HG03439 (cell line): ENCODE measurements at regions not wholly inside any gene's neighbourhood (a gene's known extent, or its start where the extent isn't known, plus 50 kb on each side); places are given as distances from the start of the nearest gene placed in this dataset.

Experiments
- ATAC-seq: cut with Tn5 transposase; IDR thresholded peaks from one replicate; pipeline ENCODE4 v1.9.1; 2021; ENCODE audit warnings: mild to moderate bottlenecking, moderate library complexity; ENCODE audit not compliant: unreplicated experiment

- no peak for ATAC-seq
Observed at GRCh38 chr13:48761256-48761655, 107.5 kb downstream of the CYSLTR2 start.

DNA sequence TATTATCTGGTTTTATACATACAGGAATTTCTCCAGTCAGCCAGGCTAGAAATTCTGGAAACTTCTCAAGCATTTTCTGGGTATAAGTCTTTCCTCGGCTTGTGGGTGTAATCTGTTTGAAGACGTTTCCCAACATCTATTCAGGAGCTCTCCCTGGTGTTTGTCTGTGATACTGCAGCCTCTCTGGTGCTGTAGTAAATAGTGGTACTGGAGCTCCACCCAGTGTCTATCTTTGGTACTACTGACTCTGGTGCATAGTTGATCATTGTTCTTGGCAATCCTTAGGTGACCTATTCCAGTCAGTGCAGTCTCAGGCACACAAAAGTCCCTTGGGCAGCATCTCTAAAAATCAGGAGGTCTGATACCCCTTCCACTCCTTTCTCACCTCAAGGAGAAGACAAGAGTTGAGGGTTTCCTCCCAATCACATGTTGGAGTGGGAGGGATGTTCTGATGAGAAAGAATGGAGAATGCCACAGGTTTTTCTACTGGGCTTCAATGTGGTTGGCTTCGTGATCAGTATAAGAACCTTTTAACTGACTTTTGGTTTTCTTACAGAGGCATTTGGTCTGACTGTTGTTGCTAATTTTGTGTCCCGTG is 115.5 kb downstream of the CYSLTR2 start:
- peak; percentile 96 for ATAC-seq

DNA sequence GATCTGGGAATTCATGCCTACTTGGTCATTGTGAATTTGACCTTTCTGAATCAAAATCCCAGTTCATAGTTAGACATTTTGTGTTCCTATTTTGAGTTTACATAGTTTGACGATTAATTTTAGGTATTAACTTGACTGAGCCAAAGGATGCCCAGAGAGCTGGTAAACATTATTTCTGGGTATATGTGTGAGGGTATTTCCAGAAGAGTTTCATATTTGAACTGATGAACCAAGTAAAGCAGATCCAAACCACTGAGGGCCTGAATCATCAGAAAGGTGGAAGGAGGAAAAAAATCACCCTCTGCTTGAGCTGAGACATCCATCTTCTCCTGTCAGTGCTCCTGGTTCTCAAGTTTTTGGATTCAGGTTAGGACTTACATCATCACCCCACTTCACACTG is 116.6 kb downstream of the CYSLTR2 start:
- no peak for ATAC-seq

- no peak for ATAC-seq
Observed at GRCh38 chr13:48772908-48773307, 119.2 kb downstream of the CYSLTR2 start.

GRCh38 chr13:48773531-48774275 is 120.0 kb downstream of the CYSLTR2 start:
- no peak for ATAC-seq

GRCh38 chr13:48775285-48775684 is 121.6 kb downstream of the CYSLTR2 start:
- no peak for ATAC-seq

GRCh38 chr13:48775804-48776203 is 122.1 kb downstream of the CYSLTR2 start:
- no peak for ATAC-seq

DNA sequence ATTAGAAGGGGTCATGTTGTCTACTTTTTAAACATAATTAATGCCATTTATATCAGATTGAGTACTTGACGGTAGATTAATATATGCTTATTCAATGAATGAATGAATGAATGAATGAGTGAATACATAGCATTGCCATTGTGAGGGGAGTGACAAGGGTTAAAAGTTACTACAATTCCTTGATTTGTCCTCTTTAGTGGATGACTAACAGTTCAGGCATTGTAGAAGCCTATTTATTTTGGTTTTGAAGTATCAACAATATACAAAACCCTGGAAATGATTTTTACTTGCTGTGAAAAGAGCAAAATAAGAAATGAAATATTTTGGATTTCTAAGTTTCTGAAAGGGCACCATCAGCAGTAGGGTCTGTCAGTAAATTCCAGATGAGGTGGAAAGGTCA is 122.7 kb downstream of the CYSLTR2 start:
- no peak for ATAC-seq

- no peak for ATAC-seq
Observed at GRCh38 chr13:48778610-48779009, 124.9 kb downstream of the CYSLTR2 start.

- no peak for ATAC-seq
Observed at GRCh38 chr13:48780713-48781341, 127.1 kb downstream of the CYSLTR2 start.

DNA sequence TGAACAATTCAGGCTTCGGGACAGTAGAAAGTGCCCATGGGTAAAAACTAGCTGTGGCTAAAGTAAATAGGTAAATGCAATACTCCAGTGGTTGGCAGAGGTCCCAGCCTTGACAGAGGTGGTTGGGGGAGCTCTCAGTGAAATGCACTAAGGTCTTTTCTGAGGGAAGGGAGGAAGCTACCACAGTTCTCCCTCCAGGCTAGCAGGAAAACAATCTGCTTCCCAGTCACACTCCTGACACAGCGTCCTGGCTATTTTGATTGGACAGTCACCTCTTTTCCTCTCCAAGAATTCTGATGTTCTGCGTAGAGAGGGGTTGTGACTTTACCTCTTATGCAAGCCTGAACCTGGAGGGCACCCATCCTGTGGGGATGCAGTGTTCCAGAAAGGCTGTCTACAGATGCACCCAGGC is 128.7 kb downstream of the CYSLTR2 start:
- ATAC-seq, result no peak

DNA sequence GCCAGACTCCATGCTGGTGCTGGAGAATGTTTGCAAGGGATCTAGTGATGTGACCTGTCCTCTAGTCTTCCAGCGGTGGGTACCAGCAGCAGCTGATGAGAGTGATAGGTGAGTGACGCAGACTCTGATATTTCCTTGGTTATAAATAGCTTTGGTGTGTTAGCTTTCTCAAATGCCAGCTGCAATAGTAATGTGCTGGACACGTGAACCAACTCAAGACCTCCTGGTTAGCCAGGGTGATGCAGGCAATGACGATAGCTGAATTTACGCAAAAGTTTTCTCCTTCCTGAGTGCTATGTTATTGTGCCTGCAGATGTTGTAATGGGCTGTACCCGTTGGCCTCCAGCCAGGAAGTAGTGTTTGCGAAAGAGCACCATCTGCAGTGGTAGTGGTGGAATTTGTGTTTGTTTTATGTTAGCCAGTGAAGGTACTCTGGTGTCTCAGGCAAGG is 129.5 kb downstream of the CYSLTR2 start:
- ATAC-seq, result no peak

- no peak for ATAC-seq
Observed at GRCh38 chr13:48783695-48784230, 130.0 kb downstream of the CYSLTR2 start.

GRCh38 chr13:48784916-48785548 is 131.3 kb downstream of the CYSLTR2 start:
- no peak for ATAC-seq

DNA sequence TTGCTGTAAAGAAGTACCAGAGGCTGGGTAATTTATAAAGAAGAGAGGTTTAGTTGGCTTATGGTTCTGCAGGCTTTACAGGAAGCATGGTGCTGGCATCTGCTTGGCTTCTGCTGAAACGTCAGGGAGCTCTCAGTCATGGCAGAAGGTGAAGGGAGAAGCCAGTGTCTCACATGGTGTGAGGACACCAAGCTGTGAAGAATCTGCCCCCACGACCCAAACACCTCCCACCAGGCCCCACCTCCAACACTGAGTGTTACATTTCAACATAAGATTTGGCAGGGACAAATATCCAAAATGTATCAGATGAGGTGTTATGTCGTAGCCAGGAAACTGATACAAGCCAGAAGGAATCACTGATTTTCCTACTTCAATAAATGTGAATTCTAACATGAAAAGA is 136.5 kb downstream of the CYSLTR2 start:
- ATAC-seq, result no peak

- ATAC-seq, result no peak
Observed at GRCh38 chr13:48790966-48791365, 137.2 kb downstream of the CYSLTR2 start.

DNA sequence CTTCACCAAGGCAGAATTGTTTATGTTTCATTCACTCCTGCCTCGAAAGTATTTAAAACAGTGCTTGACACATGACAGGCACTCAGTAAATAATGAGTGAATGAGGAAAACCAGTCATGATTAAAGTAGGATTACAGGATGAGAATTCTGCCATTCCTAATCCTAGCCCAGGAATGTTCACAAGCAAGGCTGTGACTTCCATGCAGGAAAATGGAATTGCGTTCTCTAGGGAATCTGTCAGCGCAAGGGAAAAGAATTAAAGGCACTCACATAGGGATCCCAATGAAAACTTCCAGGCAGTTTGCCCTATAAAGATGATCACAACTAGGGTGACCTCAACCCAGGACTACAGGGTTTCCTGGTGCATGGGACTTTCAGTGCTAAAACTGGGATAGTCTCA is 143.4 kb downstream of the CYSLTR2 start:
- ATAC-seq, result no peak

- no peak for ATAC-seq
Observed at GRCh38 chr13:48797761-48798160, 144.0 kb downstream of the CYSLTR2 start.

DNA sequence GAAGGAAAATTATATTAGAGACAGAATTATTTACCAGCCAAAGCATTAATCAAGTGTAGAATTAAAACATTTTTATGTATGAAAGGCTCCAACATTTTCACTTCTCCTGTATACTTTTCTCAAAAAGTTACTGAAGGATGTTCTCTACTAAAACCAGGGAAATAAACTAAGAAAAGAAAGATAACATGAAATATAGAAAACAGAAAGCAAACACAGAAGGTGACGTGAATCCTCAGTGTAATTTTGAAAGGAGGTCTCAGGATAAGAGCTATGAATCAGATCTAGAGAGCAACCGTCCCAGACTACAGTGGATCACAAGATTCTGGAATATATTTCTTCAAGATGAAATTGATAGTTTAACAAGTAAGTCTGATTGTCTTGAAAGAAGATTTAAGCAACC is 144.5 kb downstream of the CYSLTR2 start:
- no peak for ATAC-seq

GRCh38 chr13:48801255-48801654 is 147.5 kb downstream of the CYSLTR2 start:
- ATAC-seq, result no peak

- ATAC-seq, result no peak
Observed at GRCh38 chr13:48804821-48805601, 151.3 kb downstream of the CYSLTR2 start.
